GM23338 (cell line): ENCODE measurements at regions not wholly inside any gene's neighbourhood (a gene's known extent, or its start where the extent isn't known, plus 50 kb on each side); places are given as distances from the start of the nearest gene placed in this dataset.

Experiments used
- CTCF ChIP-seq, 2 experiments: fragments of 200-600 bp in 1 of 2; sonication (generic) in 1 of 2; conservative IDR thresholded peaks; 2 replicates each; pipeline versions ENCODE4 v1.5.1 to v1.6.1; 2016 to 2017; ENCODE audit warnings: antibody characterized with exemption in 2 of 2, low read depth in 2 of 2, mild to moderate bottlenecking in 2 of 2, moderate library complexity in 1 of 2
- JUNB ChIP-seq: IDR thresholded peaks from one replicate; pipeline ENCODE4 v1.6.1; 2016; ENCODE audit warnings: antibody characterized with exemption; ENCODE audit not compliant: unreplicated experiment
- TF ChIP-seq, protein P1 (sequence below): IDR thresholded peaks from 2 replicates; pipeline ENCODE4 v1.6.1; 2016; ENCODE audit warnings: antibody characterized with exemption

- TF ChIP-seq CTCF (conservative IDR thresholded peaks at IDR 0.05; ENCODE audit: low read depth in 2 of 2): no peak
- TF ChIP-seq, protein P1, sequence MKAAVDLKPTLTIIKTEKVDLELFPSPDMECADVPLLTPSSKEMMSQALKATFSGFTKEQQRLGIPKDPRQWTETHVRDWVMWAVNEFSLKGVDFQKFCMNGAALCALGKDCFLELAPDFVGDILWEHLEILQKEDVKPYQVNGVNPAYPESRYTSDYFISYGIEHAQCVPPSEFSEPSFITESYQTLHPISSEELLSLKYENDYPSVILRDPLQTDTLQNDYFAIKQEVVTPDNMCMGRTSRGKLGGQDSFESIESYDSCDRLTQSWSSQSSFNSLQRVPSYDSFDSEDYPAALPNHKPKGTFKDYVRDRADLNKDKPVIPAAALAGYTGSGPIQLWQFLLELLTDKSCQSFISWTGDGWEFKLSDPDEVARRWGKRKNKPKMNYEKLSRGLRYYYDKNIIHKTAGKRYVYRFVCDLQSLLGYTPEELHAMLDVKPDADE: no peak
- TF ChIP-seq JUNB: no peak
These were observed 897.5 kb upstream of the AGA start for GRCh38 chr4:178339769-178340168.
